Mesothelial cell of epicardium (in vitro differentiated cells): ENCODE measurements at regions not wholly inside any gene's neighbourhood (a gene's known extent, or its start where the extent isn't known, plus 50 kb on each side); places are given as distances from the start of the nearest gene placed in this dataset.

Experiments
- DNase-seq, 2 experiments: peaks; one replicate each; pipeline ENCODE4 v3.0.0; 2021; ENCODE audit warnings: low spot score in 2 of 2; ENCODE audit not compliant: unreplicated experiment in 2 of 2
- H3K27ac Mint-ChIP-seq: 2 replicates; pipeline ENCODE4 v1.8.0; 2021; ENCODE audit warnings: mixed read lengths
- H3K27me3 Mint-ChIP-seq: 2 replicates; pipeline ENCODE4 v1.8.0; 2021; ENCODE audit warnings: low read depth, mixed read lengths
- H3K36me3 Mint-ChIP-seq: 2 replicates; pipeline ENCODE4 v1.8.0; 2021; ENCODE audit warnings: mixed read lengths
- H3K4me1 Mint-ChIP-seq: 2 replicates; pipeline ENCODE4 v1.8.0; 2021; ENCODE audit warnings: mixed read lengths
- H3K4me3 Mint-ChIP-seq: 2 replicates; pipeline ENCODE4 v1.8.0; 2021; ENCODE audit warnings: mild to moderate bottlenecking, moderate library complexity, mixed read lengths
- H3K9me3 Mint-ChIP-seq: 2 replicates; pipeline ENCODE4 v1.8.0; 2021; ENCODE audit warnings: mixed read lengths
- CTCF ChIP-seq: fragments of 200-600 bp; sonication (generic); IDR thresholded peaks from one replicate; pipeline ENCODE4 v1.5.0; 2021; ENCODE audit warnings: antibody characterized with exemption; ENCODE audit not compliant: unreplicated experiment

- H3K9me3 Mint-ChIP-seq = peaks cover 17% of the 10 kb centered on the region
- TF ChIP-seq CTCF = no peak
- no peak overlapping the region for H3K27ac Mint-ChIP-seq
- no peaks in the 10 kb centered on the region for H3K27me3 Mint-ChIP-seq
- DNase-seq = no peak
- H3K4me1 Mint-ChIP-seq = no peaks in the 10 kb centered on the region
- H3K36me3 Mint-ChIP-seq = no peaks in the 10 kb centered on the region
- no peak overlapping the region for H3K4me3 Mint-ChIP-seq
Measured at GRCh38 chr10:36381748-36382147, 739.7 kb upstream of the FZD8 start.

- Mint-ChIP-seq H3K4me3 (no peak overlapping the region), H3K4me1 (no peaks in the 10 kb centered on the region)
- no peak for TF ChIP-seq CTCF
Measured at GRCh38 chr10:36380538-36380937, 738.4 kb upstream of the FZD8 start.

GRCh38 chr10:36375107-36375506 lies 733.0 kb upstream of the FZD8 start:
- peaks cover 24% of the 10 kb centered on the region for H3K9me3 Mint-ChIP-seq
- no peaks in the 10 kb centered on the region for H3K36me3 Mint-ChIP-seq
- H3K4me3 Mint-ChIP-seq = no peak overlapping the region
- H3K4me1 Mint-ChIP-seq = no peaks in the 10 kb centered on the region
- no peak overlapping the region for H3K27ac Mint-ChIP-seq
- no peaks in the 10 kb centered on the region for H3K27me3 Mint-ChIP-seq
- no peak for DNase-seq
- no peak for TF ChIP-seq CTCF

More at GRCh38 chr10:36380538-36380937, 738.4 kb upstream of the FZD8 start:
- H3K36me3 Mint-ChIP-seq = no peaks in the 10 kb centered on the region
- H3K27me3 Mint-ChIP-seq = no peaks in the 10 kb centered on the region
- DNase-seq = no peak
- H3K27ac Mint-ChIP-seq = no peak overlapping the region
- peaks cover 17% of the 10 kb centered on the region for H3K9me3 Mint-ChIP-seq

- H3K4me3 Mint-ChIP-seq = no peak overlapping the region
- no peaks in the 10 kb centered on the region for H3K4me1 Mint-ChIP-seq
- no peak overlapping the region for H3K27ac Mint-ChIP-seq
- no peaks in the 10 kb centered on the region for H3K27me3 Mint-ChIP-seq
- H3K36me3 Mint-ChIP-seq = no peaks in the 10 kb centered on the region
- TF ChIP-seq CTCF = no peak
- no peak for DNase-seq
- H3K9me3 Mint-ChIP-seq = peaks cover 20% of the 10 kb centered on the region
Measured at GRCh38 chr10:36373424-36374096, 731.5 kb upstream of the FZD8 start.

- Mint-ChIP-seq H3K4me3 (no peak overlapping the region), H3K9me3 (peaks cover 11% of the 10 kb centered on the region), H3K27ac (no peak overlapping the region), H3K4me1 (no peaks in the 10 kb centered on the region), H3K36me3 (no peaks in the 10 kb centered on the region), H3K27me3 (no peaks in the 10 kb centered on the region)
- TF ChIP-seq CTCF = no peak
- DNase-seq = no peak
Measured at GRCh38 chr10:36367362-36367761, 725.3 kb upstream of the FZD8 start.

GRCh38 chr10:36366843-36367242 lies 724.7 kb upstream of the FZD8 start:
- H3K9me3 Mint-ChIP-seq = peaks cover 6% of the 10 kb centered on the region
- no peak for DNase-seq
- TF ChIP-seq CTCF = no peak
- no peaks in the 10 kb centered on the region for H3K4me1 Mint-ChIP-seq
- H3K27ac Mint-ChIP-seq = no peak overlapping the region
- H3K36me3 Mint-ChIP-seq = no peaks in the 10 kb centered on the region
- H3K4me3 Mint-ChIP-seq = no peak overlapping the region
- H3K27me3 Mint-ChIP-seq = no peaks in the 10 kb centered on the region
